ENCODE measurements at regions not wholly inside any gene's neighbourhood (a gene's known extent, or its start where the extent isn't known, plus 50 kb on each side); places are given as distances from the start of the nearest gene placed in this dataset.

DNA sequence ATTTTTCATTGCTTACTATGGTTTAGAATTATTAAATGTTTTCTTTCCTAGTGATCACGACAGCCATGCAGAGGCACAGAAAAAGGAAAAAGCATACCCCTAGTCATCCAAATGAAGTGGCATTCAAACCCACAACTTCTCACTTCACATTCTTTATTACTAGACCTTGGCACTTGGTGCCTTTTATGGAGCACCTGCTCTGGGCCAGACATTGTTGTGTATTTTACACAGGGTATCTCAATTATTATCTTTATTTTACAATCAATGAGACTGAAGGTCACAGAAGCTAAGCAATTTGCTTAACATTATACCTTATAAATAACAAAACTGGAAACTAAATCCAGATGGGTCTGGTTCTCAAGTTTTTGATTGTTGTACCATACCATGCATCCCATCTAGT lies 235.3 kb downstream of the LRATD1 start (continued):
- TF ChIP-seq, protein P1, sequence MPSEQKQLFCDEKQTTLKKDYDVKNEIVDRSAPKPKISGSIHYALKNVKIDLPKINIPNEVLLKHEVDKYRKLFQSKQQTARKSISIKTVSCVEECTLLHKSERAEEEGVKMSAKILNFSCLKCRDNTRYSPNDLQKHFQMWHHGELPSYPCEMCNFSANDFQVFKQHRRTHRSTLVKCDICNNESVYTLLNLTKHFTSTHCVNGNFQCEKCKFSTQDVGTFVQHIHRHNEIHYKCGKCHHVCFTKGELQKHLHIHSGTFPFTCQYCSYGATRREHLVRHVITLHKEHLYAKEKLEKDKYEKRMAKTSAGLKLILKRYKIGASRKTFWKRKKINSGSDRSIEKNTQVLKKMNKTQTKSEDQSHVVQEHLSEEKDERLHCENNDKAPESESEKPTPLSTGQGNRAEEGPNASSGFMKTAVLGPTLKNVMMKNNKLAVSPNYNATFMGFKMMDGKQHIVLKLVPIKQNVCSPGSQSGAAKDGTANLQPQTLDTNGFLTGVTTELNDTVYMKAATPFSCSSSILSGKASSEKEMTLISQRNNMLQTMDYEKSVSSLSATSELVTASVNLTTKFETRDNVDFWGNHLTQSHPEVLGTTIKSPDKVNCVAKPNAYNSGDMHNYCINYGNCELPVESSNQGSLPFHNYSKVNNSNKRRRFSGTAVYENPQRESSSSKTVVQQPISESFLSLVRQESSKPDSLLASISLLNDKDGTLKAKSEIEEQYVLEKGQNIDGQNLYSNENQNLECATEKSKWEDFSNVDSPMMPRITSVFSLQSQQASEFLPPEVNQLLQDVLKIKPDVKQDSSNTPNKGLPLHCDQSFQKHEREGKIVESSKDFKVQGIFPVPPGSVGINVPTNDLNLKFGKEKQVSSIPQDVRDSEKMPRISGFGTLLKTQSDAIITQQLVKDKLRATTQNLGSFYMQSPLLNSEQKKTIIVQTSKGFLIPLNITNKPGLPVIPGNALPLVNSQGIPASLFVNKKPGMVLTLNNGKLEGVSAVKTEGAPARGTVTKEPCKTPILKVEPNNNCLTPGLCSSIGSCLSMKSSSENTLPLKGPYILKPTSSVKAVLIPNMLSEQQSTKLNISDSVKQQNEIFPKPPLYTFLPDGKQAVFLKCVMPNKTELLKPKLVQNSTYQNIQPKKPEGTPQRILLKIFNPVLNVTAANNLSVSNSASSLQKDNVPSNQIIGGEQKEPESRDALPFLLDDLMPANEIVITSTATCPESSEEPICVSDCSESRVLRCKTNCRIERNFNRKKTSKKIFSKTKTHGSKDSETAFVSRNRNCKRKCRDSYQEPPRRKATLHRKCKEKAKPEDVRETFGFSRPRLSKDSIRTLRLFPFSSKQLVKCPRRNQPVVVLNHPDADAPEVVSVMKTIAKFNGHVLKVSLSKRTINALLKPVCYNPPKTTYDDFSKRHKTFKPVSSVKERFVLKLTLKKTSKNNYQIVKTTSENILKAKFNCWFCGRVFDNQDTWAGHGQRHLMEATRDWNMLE (tag by site-specific recombination; conservative IDR thresholded peaks at IDR 0.05; ENCODE audit: low read depth): no peak
- TF ChIP-seq ZNF10 (tag by site-specific recombination; IDR thresholded peaks at IDR 0.05) (no peak), HOXC10 (CRISPR knock-in tag; IDR thresholded peaks at IDR 0.05) (no peak), ZNF571 (tag by site-specific recombination; IDR thresholded peaks at IDR 0.05) (no peak), ZNF302 (tag by site-specific recombination; IDR thresholded peaks at IDR 0.05; ENCODE audit: low read depth) (no peak)

DNA sequence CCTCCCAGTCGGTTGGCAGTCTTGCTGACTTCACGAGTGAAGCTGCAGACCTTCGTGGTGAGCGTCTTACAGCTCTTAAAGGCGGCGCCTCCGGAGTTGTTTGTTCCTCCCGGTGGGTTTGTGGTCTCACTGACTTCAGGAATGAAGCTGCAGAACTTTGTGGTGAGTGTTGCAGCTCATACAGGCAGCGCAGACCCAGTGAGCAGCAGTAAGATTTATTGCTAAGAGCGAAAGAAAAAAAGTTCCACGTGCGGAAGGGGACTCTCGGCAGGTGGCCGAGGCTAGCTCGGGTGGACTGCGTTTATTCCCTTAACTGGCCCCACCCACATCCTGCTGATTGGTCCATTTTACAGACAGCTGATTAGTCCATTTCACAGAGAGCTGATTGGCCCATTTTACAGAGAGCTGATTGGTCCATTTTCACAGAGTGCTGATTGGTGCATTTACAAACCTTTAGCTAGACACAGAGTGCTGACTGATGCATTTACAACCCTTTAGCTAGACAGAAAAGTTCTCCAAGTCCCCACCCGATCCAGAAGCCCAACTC lies 240.3 kb downstream of the LRATD1 start:
- ChIA-PET POLR2A (no interaction called here), CTCF (no interaction called here)
- Histone ChIP-seq H3K27ac (ENCODE audit: extremely low read depth, low read depth, low read length) (no peak overlapping the region), H3K36me3 (ENCODE audit: control insufficient read depth in 2 of 2, insufficient read depth in 1 of 2, low read length in 2 of 2) (no peaks in the 10 kb centered on the region), H3K4me3 (ENCODE audit: low read depth, low read length) (no peak overlapping the region), H3K4me1 (ENCODE audit: control insufficient read depth, insufficient read depth, low read length) (no peaks in the 10 kb centered on the region), H3K9me3 (ENCODE audit: control insufficient read depth, insufficient read depth, low read depth, low read length) (no peaks in the 10 kb centered on the region)
- TF ChIP-seq, protein P2, sequence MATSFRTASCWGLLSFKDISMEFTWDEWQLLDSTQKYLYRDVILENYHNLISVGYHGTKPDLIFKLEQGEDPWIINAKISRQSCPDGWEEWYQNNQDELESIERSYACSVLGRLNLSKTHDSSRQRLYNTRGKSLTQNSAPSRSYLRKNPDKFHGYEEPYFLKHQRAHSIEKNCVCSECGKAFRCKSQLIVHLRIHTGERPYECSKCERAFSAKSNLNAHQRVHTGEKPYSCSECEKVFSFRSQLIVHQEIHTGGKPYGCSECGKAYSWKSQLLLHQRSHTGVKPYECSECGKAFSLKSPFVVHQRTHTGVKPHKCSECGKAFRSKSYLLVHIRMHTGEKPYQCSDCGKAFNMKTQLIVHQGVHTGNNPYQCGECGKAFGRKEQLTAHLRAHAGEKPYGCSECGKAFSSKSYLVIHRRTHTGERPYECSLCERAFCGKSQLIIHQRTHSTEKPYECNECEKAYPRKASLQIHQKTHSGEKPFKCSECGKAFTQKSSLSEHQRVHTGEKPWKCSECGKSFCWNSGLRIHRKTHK (tag by site-specific recombination; IDR thresholded peaks at IDR 0.05): no peak
- no peak for TF ChIP-seq ZNF624 (tag by site-specific recombination; IDR thresholded peaks at IDR 0.05)
- no peak for TF ChIP-seq ZNF558 (tag by site-specific recombination; IDR thresholded peaks at IDR 0.05)
- no peak for TF ChIP-seq ZIC2 (tag by site-specific recombination; IDR thresholded peaks at IDR 0.05)
- TF ChIP-seq HOXD13 (CRISPR knock-in tag; IDR thresholded peaks at IDR 0.05; ENCODE audit: borderline replicate concordance): no peak
- no peak for TF ChIP-seq ZNF37A (tag by site-specific recombination; IDR thresholded peaks at IDR 0.05)
- no peak for TF ChIP-seq IKZF3 (tag by site-specific recombination; IDR thresholded peaks at IDR 0.05)
- TF ChIP-seq, protein P3, sequence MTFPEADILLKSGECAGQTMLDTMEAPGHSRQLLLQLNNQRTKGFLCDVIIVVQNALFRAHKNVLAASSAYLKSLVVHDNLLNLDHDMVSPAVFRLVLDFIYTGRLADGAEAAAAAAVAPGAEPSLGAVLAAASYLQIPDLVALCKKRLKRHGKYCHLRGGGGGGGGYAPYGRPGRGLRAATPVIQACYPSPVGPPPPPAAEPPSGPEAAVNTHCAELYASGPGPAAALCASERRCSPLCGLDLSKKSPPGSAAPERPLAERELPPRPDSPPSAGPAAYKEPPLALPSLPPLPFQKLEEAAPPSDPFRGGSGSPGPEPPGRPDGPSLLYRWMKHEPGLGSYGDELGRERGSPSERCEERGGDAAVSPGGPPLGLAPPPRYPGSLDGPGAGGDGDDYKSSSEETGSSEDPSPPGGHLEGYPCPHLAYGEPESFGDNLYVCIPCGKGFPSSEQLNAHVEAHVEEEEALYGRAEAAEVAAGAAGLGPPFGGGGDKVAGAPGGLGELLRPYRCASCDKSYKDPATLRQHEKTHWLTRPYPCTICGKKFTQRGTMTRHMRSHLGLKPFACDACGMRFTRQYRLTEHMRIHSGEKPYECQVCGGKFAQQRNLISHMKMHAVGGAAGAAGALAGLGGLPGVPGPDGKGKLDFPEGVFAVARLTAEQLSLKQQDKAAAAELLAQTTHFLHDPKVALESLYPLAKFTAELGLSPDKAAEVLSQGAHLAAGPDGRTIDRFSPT (tag by site-specific recombination; IDR thresholded peaks at IDR 0.05): no peak
- TF ChIP-seq ZNF621 (tag by site-specific recombination; IDR thresholded peaks at IDR 0.05): no peak

DNA sequence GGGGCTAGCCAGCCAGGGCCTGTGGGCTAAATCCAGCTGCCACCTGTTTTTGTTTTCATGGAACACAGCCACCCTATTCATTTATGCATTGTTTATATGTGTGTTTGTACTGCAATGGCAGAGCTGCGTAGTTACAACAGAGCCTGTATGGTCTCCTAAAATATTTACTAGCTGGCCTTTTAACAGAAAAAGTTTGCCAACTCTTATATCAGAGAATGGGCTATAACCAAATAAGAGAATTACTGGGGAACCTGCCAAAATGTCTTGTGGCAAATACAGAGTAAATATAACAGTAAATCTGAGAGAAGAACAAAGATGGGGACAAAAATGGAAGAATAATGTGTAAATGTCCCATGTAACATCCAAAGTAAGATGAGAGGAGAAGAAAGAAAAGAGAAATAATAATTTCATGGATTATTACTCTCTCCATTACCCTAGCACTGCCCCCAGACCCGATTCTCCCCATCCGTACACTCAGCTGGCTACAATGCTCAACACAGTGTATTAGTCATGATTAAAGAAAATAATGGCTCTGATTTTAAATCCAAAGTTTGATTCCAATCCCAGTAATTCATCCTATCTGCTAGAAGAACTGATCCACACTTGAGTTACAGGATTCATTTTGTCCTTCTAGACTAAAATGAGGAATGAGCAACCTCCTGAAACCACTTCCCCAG lies 249.3 kb downstream of the LRATD1 start:
- H3K36me3 ChIP-seq (ENCODE audit: control insufficient read depth in 2 of 2, insufficient read depth in 1 of 2, low read length in 2 of 2): no peaks in the 10 kb centered on the region
- POLR2A ChIA-PET: no interaction called here
- CTCF ChIA-PET: interaction anchor here (0.5 to 0.6 kb wide), 2 partner anchors 28 to 242 kb away, joined by 3 to 4 read pairs; no protein-coding TSS in a partner anchor

More for the DNA sequence above, 249.3 kb downstream of the LRATD1 start:
- Histone ChIP-seq H3K4me3 (ENCODE audit: low read depth, low read length) (no peak overlapping the region), H3K9me3 (ENCODE audit: control insufficient read depth, insufficient read depth, low read depth, low read length) (no peaks in the 10 kb centered on the region), H3K4me1 (ENCODE audit: control insufficient read depth, insufficient read depth, low read length) (no peaks in the 10 kb centered on the region), H3K27ac (ENCODE audit: extremely low read depth, low read depth, low read length) (no peak overlapping the region)
- TF ChIP-seq MZF1 (tag by site-specific recombination; IDR thresholded peaks at IDR 0.05; ENCODE audit: borderline replicate concordance) (no peak), ZNF223 (tag by site-specific recombination; IDR thresholded peaks at IDR 0.05) (no peak), KLF10 (tag by site-specific recombination; IDR thresholded peaks at IDR 0.05) (no peak), ZNF473 (tag by site-specific recombination; IDR thresholded peaks at IDR 0.05) (no peak), MEIS1 (CRISPR knock-in tag; IDR thresholded peaks at IDR 0.05; ENCODE audit: borderline replicate concordance) (no peak)
- TF ChIP-seq, protein P4, sequence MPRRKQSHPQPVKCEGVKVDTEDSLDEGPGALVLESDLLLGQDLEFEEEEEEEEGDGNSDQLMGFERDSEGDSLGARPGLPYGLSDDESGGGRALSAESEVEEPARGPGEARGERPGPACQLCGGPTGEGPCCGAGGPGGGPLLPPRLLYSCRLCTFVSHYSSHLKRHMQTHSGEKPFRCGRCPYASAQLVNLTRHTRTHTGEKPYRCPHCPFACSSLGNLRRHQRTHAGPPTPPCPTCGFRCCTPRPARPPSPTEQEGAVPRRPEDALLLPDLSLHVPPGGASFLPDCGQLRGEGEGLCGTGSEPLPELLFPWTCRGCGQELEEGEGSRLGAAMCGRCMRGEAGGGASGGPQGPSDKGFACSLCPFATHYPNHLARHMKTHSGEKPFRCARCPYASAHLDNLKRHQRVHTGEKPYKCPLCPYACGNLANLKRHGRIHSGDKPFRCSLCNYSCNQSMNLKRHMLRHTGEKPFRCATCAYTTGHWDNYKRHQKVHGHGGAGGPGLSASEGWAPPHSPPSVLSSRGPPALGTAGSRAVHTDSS (tag by site-specific recombination; IDR thresholded peaks at IDR 0.05): no peak

Measured in HEK293 (cell line).